ENCODE measurements at regions not wholly inside any gene's neighbourhood (a gene's known extent, or its start where the extent isn't known, plus 50 kb on each side); places are given as distances from the start of the nearest gene placed in this dataset.
"Not testable (repeated sequence)": the region's sequence is repeated elsewhere in the genome, so short reads cannot be mapped to it uniquely, and the experiment has no call there.

GRCh38 chr9:90213045-90213444 is 429.6 kb downstream of the DIRAS2 start:
- DNase-seq = not testable (repeated sequence)

- DNase-seq = no peak
These were observed 423.0 kb downstream of the DIRAS2 start for GRCh38 chr9:90219548-90220118.

DNA sequence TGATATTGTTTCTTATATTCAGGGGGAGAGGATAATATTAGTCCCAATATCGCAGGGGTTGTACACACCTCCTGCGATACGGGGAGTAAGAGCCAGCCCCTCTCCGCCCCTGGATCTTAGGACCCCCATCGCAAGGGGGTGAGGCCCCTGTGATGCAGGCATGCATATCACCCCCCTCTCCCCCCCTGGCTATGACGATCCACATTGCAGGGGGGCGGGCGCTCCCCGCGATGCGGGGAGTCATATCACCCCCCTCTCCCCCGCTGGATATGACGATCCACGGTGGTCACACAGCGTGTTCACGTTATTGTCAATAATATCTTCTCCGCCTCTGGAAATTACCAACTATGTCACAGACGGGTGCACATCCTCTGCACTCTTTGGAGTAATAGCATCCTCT is 420.7 kb downstream of the DIRAS2 start:
- not testable (repeated sequence) for DNase-seq

- DNase-seq = peak; percentile 81
These were observed 415.7 kb downstream of the DIRAS2 start for GRCh38 chr9:90226839-90227338.

GRCh38 chr9:90233081-90233480 is 409.5 kb downstream of the DIRAS2 start:
- DNase-seq = not testable (repeated sequence)

GRCh38 chr9:90240541-90240940 is 402.1 kb downstream of the DIRAS2 start:
- DNase-seq = no peak

DNA sequence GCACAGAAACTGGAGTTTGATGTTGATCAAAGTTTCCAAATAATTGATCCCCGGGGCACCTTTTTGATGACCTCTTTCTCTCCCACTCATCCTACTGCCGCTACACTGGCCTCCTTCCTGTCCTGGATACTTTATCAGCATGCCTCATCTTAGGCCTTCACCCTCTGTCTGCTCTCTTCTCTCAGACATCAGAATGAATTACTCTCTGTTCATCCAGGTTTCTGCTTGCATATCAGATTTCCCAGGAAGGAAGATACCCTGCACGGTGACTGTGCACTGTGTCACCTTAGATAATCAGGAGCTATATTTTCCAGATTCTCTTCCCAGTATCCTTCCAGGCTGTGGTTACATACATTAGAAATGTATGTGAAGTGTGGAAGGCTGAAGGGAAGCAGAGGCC is 397.0 kb downstream of the DIRAS2 start:
- DNase-seq = no peak

DNA sequence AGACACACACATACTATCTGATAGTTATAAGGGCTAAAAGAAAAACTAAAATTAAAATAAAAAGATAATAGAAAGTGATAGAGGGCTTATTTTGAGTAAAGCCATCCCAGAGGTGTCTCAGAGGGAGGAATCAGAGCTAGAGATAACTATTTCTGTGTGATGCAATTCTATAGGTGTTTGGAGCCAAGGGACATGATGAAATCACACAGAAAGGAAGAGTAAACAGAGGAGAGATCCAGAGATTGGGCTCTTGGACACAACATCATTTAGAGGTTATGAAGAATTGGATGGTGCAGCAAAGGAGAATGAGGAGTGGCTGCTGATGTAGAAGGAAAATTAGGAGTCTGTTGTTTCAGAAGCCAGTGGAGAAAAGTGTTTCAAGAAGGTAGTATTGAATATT is 393.5 kb downstream of the DIRAS2 start:
- no peak for DNase-seq

GRCh38 chr9:90251316-90251715 is 391.3 kb downstream of the DIRAS2 start:
- DNase-seq = no peak

GRCh38 chr9:90256345-90256744 is 386.3 kb downstream of the DIRAS2 start:
- no peak for DNase-seq

GRCh38 chr9:90259311-90260246 is 383.0 kb downstream of the DIRAS2 start:
- no peak for DNase-seq

DNA sequence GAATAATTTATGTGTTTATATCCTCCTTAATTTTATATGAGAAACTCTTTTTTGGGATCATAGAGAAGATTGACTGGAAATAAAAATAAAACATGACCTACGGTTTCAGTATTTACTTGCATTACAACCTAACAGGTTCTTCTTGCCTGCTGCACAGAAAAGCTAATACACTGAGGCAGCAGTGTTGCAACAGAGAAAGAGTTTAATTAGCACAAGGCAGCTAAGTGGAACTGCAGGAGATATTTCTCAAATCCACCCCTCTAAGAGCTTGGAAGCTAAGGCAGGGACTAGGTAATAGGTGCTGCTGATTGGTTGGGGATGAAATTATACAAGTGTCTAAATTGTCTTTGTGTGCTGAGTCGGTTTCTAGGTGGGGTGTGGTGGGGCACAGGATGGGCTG is 380.9 kb downstream of the DIRAS2 start:
- no peak for DNase-seq

DNA sequence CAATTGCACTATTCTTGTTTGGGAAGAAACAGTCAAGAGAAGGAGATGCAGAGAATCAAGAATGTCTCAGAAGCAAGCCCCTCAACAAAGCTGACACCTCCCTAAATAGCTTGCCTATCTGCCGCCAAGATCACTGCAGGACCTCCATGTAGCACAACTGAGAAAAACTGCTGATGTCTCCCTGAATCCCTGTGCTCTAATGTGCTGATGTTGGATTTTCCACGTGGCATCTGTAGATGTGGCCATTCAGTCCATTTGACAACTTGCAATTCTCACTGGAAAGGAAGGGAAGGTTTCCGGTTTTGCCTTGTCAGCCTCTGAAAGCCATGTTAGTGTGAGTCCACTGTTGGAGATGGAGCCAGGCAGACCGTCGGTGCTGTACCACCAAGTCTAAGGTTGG is 374.0 kb downstream of the DIRAS2 start:
- DNase-seq = no peak

DNA sequence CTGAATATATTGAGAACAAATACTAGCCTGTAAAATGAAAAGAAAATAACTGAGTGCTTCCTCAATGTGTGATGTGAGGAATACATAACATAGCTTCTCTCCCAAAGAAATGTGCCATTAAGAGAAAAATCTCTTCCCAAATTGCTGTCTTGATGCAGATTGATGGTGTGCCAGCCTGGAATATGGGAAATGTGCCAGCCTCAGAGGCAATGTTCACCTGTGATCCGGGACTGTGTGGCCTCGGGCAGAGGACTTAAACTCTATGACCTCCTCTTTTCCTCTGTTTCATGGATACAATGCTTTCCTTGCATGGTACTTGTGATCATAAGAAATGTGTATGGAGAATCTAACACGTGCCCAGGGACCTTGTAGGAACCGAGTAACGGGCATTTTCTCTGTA is 370.9 kb downstream of the DIRAS2 start:
- no peak for DNase-seq

DNA sequence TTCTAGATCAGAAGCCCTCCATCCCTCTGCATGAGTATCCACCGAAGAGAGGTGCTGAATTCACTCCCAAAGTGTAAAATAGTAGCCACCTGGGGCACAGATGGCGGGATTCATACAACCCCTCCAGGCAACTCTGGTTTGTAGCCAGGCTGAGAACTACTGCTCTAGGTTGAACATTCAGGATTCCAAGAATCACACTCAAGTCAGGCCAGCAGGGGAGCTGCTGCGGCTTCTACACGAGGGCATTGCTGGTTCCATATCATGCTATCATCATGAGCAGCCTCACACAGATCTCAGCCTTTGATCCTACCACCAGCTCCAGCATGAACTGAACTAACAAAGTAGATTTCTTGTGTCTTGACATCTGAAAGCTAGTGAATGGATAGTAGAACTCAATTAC is 367.9 kb downstream of the DIRAS2 start:
- DNase-seq = no peak

- DNase-seq = no peak
These were observed 356.7 kb downstream of the DIRAS2 start for GRCh38 chr9:90285946-90286345.

DNA sequence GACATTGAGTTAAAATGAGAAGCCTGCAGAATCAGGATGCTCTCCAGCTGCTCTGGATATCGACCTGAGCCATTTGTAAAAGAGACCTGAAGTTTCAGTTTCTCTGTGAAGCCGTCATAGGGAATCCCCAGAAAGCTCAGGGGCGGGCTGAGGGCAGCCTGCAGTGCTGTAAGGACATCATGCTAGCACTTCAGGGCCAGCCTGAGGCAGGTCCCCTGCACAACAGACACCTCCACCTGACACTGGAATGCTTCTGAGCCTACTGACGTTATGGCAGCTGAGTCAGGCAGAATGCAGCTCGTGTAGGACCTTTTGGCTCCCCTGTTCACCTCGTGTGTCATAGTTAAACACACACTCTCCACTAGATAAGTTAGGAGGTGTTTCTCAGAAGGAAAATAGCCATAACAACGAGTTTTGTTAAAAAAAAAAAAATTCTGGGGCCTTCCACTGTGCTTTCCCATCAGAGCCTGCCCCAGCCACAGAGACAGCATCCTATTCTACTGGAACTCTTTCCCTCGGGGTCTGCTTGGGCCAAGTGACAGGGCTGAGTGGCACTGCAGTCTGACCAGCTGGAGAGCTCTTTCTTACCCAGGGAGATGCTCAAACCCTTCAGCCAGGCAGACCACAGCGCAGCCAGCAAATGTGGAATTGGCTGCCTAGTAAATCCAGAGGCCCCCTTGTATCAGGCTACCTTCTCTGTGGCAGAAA is 354.9 kb downstream of the DIRAS2 start:
- DNase-seq = no peak

GRCh38 chr9:90288275-90288639 is 354.4 kb downstream of the DIRAS2 start:
- DNase-seq = no peak

GRCh38 chr9:90290716-90291485 is 351.7 kb downstream of the DIRAS2 start:
- DNase-seq = no peak

DNA sequence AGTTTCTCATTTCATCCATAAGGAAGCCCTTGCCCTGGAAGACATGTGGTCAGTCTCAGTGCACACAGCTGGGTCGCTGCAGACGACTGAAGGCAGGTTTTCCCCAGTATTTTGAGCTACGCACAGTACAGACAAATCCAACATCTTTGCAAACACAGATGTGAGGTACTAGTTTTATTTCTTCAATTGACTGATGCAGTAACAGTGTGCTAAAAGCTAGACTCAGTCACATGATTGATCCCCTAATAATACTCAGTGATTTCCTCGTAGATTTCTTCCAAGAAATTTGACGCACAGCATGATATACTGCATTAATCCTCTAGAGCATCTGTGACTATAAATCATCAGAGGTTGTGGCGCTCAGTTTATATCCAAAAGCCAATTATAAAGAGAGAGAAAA is 346.1 kb downstream of the DIRAS2 start:
- DNase-seq = no peak

DNA sequence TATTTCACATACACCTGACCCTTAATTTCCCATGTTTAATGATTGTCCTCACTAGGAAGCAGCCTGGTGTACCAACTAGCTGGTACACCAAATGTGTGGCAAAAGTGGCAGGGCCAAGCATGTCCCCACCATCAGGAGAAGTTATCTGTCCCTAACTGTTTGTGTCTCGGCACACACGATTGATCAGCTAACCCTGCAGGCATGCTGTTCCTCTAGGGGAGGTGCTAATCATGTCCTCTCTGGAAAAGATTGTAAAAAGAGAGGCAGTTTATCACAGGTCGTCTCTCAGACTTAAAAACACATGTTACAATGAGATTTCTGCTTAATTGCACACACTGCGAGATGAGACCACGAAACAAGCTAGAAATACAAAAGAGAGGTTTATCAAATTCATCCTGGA is 342.7 kb downstream of the DIRAS2 start:
- no peak for DNase-seq

- no peak for DNase-seq
These were observed 341.9 kb downstream of the DIRAS2 start for GRCh38 chr9:90300611-90301276.

Measured in NCI-H510A treated with DMSO at 0.1 percent for 48 hours (cell line).